GM12878 (cell line): ENCODE measurements at regions not wholly inside any gene's neighbourhood (a gene's known extent, or its start where the extent isn't known, plus 50 kb on each side); places are given as distances from the start of the nearest gene placed in this dataset.
A peak's percentile ranks its signal among the peaks of the same experiment; 100 is the strongest.

Source experiments
- ATAC-seq: fragments of 200-7000 bp; cut with Tn5 transposase; 3 replicates; pipeline ENCODE4 v1.9.1; 2020; ENCODE audit warnings: mild to moderate bottlenecking, moderate library complexity
- BruUV-seq: library from RNA; stranded (reverse); fragments of 400-500 nt; replicated peaks from 2 replicates; lab custom pipeline; 2021; lab: Mats Ljungman, UMichigan
- CTCF ChIA-PET: fragments of 300-600 bp; sonication (Branson Sonifier 250); formaldehyde crosslinking; extraction: SDS; loops from one replicate; lab custom pipeline; 2021; ENCODE audit warnings: inconsistent platforms; lab: Yijun Ruan, JAX
- POLR2A ChIA-PET: fragments of 350-600 bp; formaldehyde crosslinking; extraction: SDS; loops from one replicate; lab custom pipeline; 2021; ENCODE audit warnings: inconsistent platforms; lab: Charles Lee
- RAD21 ChIA-PET: fragments of 300-600 bp; sonication (Branson Sonifier 250); formaldehyde crosslinking; loops from one replicate; lab custom pipeline; 2023; ENCODE audit warnings: antibody characterized with exemption; ENCODE audit not compliant: unreplicated experiment; lab: Charles Lee
- SMC1A ChIA-PET: fragments of 300-600 bp; sonication (Branson Sonifier 250); formaldehyde crosslinking; loops from one replicate; lab custom pipeline; 2023; ENCODE audit not compliant: unreplicated experiment, uncharacterized antibody; lab: Charles Lee
- DNase-seq: peaks from one replicate; pipeline ENCODE4 v3.0.0-alpha.2; 2011; ENCODE audit warnings: low read depth, low spot score
- FAIRE-seq: peaks from 3 replicates; lab custom pipeline; 2011; peaks lifted over from hg19 to GRCh38; lab: Jason Lieb, UNC
- H2AFZ ChIP-seq: 2 replicates; pipeline ENCODE4 v1.6.0; 2011; ENCODE audit warnings: low read depth, low read length, control low read depth; ENCODE audit not compliant: control insufficient read depth
- H3K27ac ChIP-seq: 2 replicates; pipeline ENCODE4 v1.5.1; 2011; ENCODE audit warnings: control low read depth; ENCODE audit not compliant: control insufficient read depth, insufficient read depth
- H3K27me3 ChIP-seq, 2 experiments: replicated peaks in 1 of 2; 2 replicates each; pipeline versions ENCODE4 v1.6.0 to v1.6.1; 2011; ENCODE audit warnings: low read length in 1 of 2; ENCODE audit not compliant: control insufficient read depth in 2 of 2, insufficient read depth in 2 of 2
- H3K36me3 ChIP-seq, 2 experiments: 2 replicates each; pipeline ENCODE4 v1.5.1; 2011; ENCODE audit warnings: low read length in 1 of 2; ENCODE audit not compliant: control insufficient read depth in 2 of 2, insufficient read depth in 2 of 2
- H3K4me1 ChIP-seq: 2 replicates; pipeline ENCODE4 v1.6.1; 2011; ENCODE audit warnings: mild to moderate bottlenecking, low read length, moderate library complexity, mixed read lengths; ENCODE audit not compliant: control insufficient read depth, insufficient read depth
- H3K4me2 ChIP-seq: 2 replicates; pipeline ENCODE4 v1.6.0; 2011; ENCODE audit warnings: control low read depth; ENCODE audit not compliant: control insufficient read depth, insufficient read depth
- H3K4me3 ChIP-seq: fragments of 200-600 bp; sonication (generic); 2 replicates; pipeline ENCODE4 v1.5.1; 2016
- H3K79me2 ChIP-seq: 2 replicates; pipeline ENCODE4 v1.6.0; 2011; ENCODE audit warnings: low read length; ENCODE audit not compliant: control insufficient read depth, insufficient read depth
- H3K9ac ChIP-seq: 2 replicates; pipeline ENCODE4 v1.8.0; 2011; ENCODE audit warnings: low read length, control low read depth, mixed read lengths; ENCODE audit not compliant: control insufficient read depth, insufficient read depth
- H3K9me3 ChIP-seq: replicated peaks from 3 replicates; pipeline ENCODE4 v1.5.1; 2011; ENCODE audit warnings: mild to moderate bottlenecking, low read length; ENCODE audit not compliant: control insufficient read depth, insufficient read depth
- H4K20me1 ChIP-seq: 2 replicates; pipeline ENCODE4 v1.6.0; 2011; ENCODE audit not compliant: control insufficient read depth, insufficient read depth
- ASH2L ChIP-seq: fragments of 300-600, 200-600 bp; sonication (generic); IDR thresholded peaks from 2 replicates; pipeline ENCODE4 v1.6.1; 2017; ENCODE audit warnings: low read depth, mild to moderate bottlenecking, borderline replicate concordance
- BMI1 ChIP-seq: fragments of 450-650 bp; IDR thresholded peaks from 2 replicates; pipeline ENCODE4 v1.6.1; 2016; ENCODE audit warnings: mild to moderate bottlenecking, moderate library complexity, borderline replicate concordance
- IKZF1 ChIP-seq: fragments of 450-650 bp; conservative IDR thresholded peaks from 2 replicates; pipeline ENCODE4 v1.6.1; 2017; ENCODE audit warnings: antibody characterized with exemption, mild to moderate bottlenecking
- IKZF2 ChIP-seq, 2 experiments: fragments of 450-650 bp; IDR thresholded peaks; 2 replicates each; pipeline ENCODE4 v1.6.1; 2017; ENCODE audit warnings: mild to moderate bottlenecking in 2 of 2, moderate library complexity in 2 of 2
- IRF3 ChIP-seq: fragments of 450-650 bp; IDR thresholded peaks from 2 replicates; pipeline ENCODE4 v1.6.1; 2014; ENCODE audit warnings: mild to moderate bottlenecking
- JUND ChIP-seq: IDR thresholded peaks from 2 replicates; pipeline ENCODE4 v1.6.1; 2012; ENCODE audit warnings: low read depth, mild to moderate bottlenecking, low read length, improper control_type of control experiment, moderate library complexity
- MYB ChIP-seq: fragments of 150-350 bp; IDR thresholded peaks from 2 replicates; pipeline ENCODE4 v1.6.1; 2014; ENCODE audit warnings: mild to moderate bottlenecking, low read depth, low read length, borderline replicate concordance
- RUNX3 ChIP-seq: IDR thresholded peaks from 2 replicates; pipeline ENCODE4 v1.6.1; 2012; ENCODE audit warnings: low read length, inconsistent platforms
- SPI1 ChIP-seq: IDR thresholded peaks from 2 replicates; pipeline ENCODE4 v1.6.1; 2011; ENCODE audit warnings: low read depth, mild to moderate bottlenecking, low read length, moderate library complexity, borderline replicate concordance; ENCODE audit not compliant: insufficient read depth
- TAF1 ChIP-seq: IDR thresholded peaks from 2 replicates; pipeline ENCODE4 v1.6.1; 2011; ENCODE audit warnings: mild to moderate bottlenecking, low read depth, low read length, borderline replicate concordance
- ZBTB11 ChIP-seq: fragments of 450-650 bp; formaldehyde crosslinking; IDR thresholded peaks from 2 replicates; pipeline ENCODE4 v1.5.0; 2022; ENCODE audit warnings: mild to moderate bottlenecking, missing genetic modification characterization
- WGBS: methylation state at CpG from one replicate; pipeline ENCODE4 v1.1.6; 2016; ENCODE audit warnings: low lambda C conversion rate; ENCODE audit not compliant: insufficient replicate concordance, insufficient coverage; ENCODE audit errors: missing lambda C conversion rate; 5-methylcytosine and 5-hydroxymethylcytosine counted together
- in situ Hi-C: fragments of 300-500 bp; cut with MboI; formaldehyde crosslinking; loops from 9 replicates; pipeline ENCODE4 v1.14.3; 2018; ENCODE audit warnings: mixed read lengths
- intact Hi-C: fragments of 100-400 bp; cut with micrococcal nuclease; formaldehyde crosslinking; loops from one replicate; pipeline ENCODE4 v1.14.2; 2022; ENCODE audit not compliant: unreplicated experiment

GRCh38 chr16:85252461-85252860 lies 140.2 kb upstream of the CIBAR2 start:
- POLR2A ChIA-PET = no interaction called here
- TF ChIP-seq TAF1 (no peak), RUNX3 (peak; percentile 32), BMI1 (no peak)
- Histone ChIP-seq H3K27ac (no peak overlapping the region), H3K36me3 (no peaks in the 10 kb centered on the region), H3K27me3 (no peaks in the 10 kb centered on the region; a peak in 1 of 4 replicates), H2AFZ (no peak overlapping the region), H3K4me3 (no peak overlapping the region), H4K20me1 (no peaks in the 10 kb centered on the region), H3K79me2 (no peaks in the 10 kb centered on the region), H3K9ac (no peak overlapping the region), H3K4me1 (peaks cover 3% of the 10 kb centered on the region; the same call in 1 of the 2 replicates), H3K9me3 (no peaks in the 10 kb centered on the region), H3K4me2 (no peak overlapping the region)
- BruUV-seq = no TSS peak
- 2% methylated on average over 8 of the region's 9 CpGs for WGBS
- intact Hi-C loops (no loop called here), in situ Hi-C loops (no loop called here)
- RAD21 ChIA-PET = interaction anchor here (1.2 to 2.1 kb wide), 3 partner anchors 12 to 176 kb away, joined by 3 to 7 read pairs (median 5); no protein-coding TSS in a partner anchor
- DNase-seq (no peak), ATAC-seq (peak; percentile 44), FAIRE-seq (no peak)
- CTCF ChIA-PET = interaction anchor here (0.6 to 4.4 kb wide), 23 partner anchors 11 to 515 kb away, joined by 3 to 36 read pairs (median 5); partner anchors contain the start of gene CIBAR2
- SMC1A ChIA-PET = interaction anchor here (1.0 to 3.0 kb wide), 6 partner anchors 26 to 138 kb away, joined by 3 to 10 read pairs (median 3); no protein-coding TSS in a partner anchor

GRCh38 chr16:85253084-85253941 lies 141.0 kb upstream of the CIBAR2 start:
- Histone ChIP-seq H3K4me2 (no peak overlapping the region), H3K27me3 (peaks cover 3 to 5% of the 10 kb centered on the region in 2 experiments; a peak in 3 of 4 replicates), H3K27ac (no peak overlapping the region), H3K9ac (no peak overlapping the region), H3K9me3 (no peaks in the 10 kb centered on the region), H3K4me3 (no peak overlapping the region), H2AFZ (no peak overlapping the region), H4K20me1 (no peaks in the 10 kb centered on the region), H3K79me2 (no peaks in the 10 kb centered on the region), H3K36me3 (no peaks in the 10 kb centered on the region), H3K4me1 (peaks cover 3% of the 10 kb centered on the region; the same call in 1 of the 2 replicates)
- in situ Hi-C loops (no loop called here), intact Hi-C loops (no loop called here)
- ChIA-PET SMC1A (interaction anchor here (1.0 to 3.0 kb wide), 6 partner anchors 27 to 138 kb away, joined by 3 to 10 read pairs (median 3); no protein-coding TSS in a partner anchor), RAD21 (interaction anchor here (0.6 to 2.1 kb wide), 5 partner anchors 8 to 142 kb away, joined by 3 to 7 read pairs (median 3); partner anchors contain the start of gene CIBAR2), POLR2A (no interaction called here), CTCF (interaction anchor here (0.7 to 4.4 kb wide), 22 partner anchors 10 to 505 kb away, joined by 3 to 36 read pairs (median 5); partner anchors contain the start of gene CIBAR2)
- WGBS = 22% methylated on average over 21 of the region's 22 CpGs
- ATAC-seq (peak; percentile 97), FAIRE-seq (no peak), DNase-seq (no peak)
- no TSS peak for BruUV-seq
- TF ChIP-seq ASH2L (no peak), SPI1 (0 out of 2 replicates have a peak, but pooled peaks have one; percentile 2), JUND (no peak), IRF3 (no peak), ZBTB11 (CRISPR knock-in tag) (no peak), MYB (no peak), IKZF1 (no peak), IKZF2 (IDR thresholded peaks at IDR 0.05) (no peak)
